ENCODE measurements at regions not wholly inside any gene's neighbourhood (a gene's known extent, or its start where the extent isn't known, plus 50 kb on each side); places are given as distances from the start of the nearest gene placed in this dataset.

- TF ChIP-seq TBL1XR1 (IDR thresholded peaks at IDR 0.05; ENCODE audit: low read length in 2 of 2) (peak in 1 of 2 experiments; percentile 75; a peak in 3 of 4 replicates), ZNF785 (CRISPR knock-in tag; IDR thresholded peaks at IDR 0.05) (no peak), ZMIZ1 (IDR thresholded peaks at IDR 0.05; ENCODE audit: low read depth in 2 of 2, low read length in 2 of 2) (peak in 1 of 2 experiments; percentile 79; a peak in 2 of 4 replicates), HMBOX1 (IDR thresholded peaks at IDR 0.05) (peak; percentile 44; the same call in 1 of the 2 replicates), SMC3 (conservative IDR thresholded peaks at IDR 0.05; ENCODE audit: insufficient read depth, low read depth, low read length) (0 out of 2 replicates have a peak, but pooled peaks have one; percentile 6), ZNF311 (CRISPR knock-in tag; IDR thresholded peaks at IDR 0.05) (0 out of 2 replicates have a peak, but pooled peaks have one; percentile 19), POLR2B (IDR thresholded peaks at IDR 0.05; ENCODE audit: low read depth, partially characterized antibody) (no peak), HBP1 (CRISPR knock-in tag; IDR thresholded peaks at IDR 0.05) (no peak), AFF1 (IDR thresholded peaks at IDR 0.05; ENCODE audit: low read depth in 1 of 2, partially characterized antibody in 2 of 2) (peak in 1 of 2 experiments; percentile 78), TAF15 (IDR thresholded peaks at IDR 0.05; ENCODE audit: low read depth, low read length) (no peak), KDM1A (IDR thresholded peaks at IDR 0.05) (peak; percentile 70 to 76), FIP1L1 (IDR thresholded peaks at IDR 0.05; ENCODE audit: low read depth, low read length, poor library complexity, severe bottlenecking) (no peak), ZNF655 (CRISPR knock-in tag; IDR thresholded peaks at IDR 0.05) (no peak)
Measured at GRCh38 chr15:66630801-66631351, 65.1 kb upstream of the LCTL start (continued).

Data from K562 (cell line).